Transverse colon (tissue), 3 donors: ENCODE measurements at regions not wholly inside any gene's neighbourhood (a gene's known extent, or its start where the extent isn't known, plus 50 kb on each side); places are given as distances from the start of the nearest gene placed in this dataset.

Experiments used
- CTCF ChIP-seq, 5 experiments: fragments of 200-600 bp in 3 of 5; fragments of 450-650 bp in 2 of 5; sonication (generic) in 3 of 5; IDR thresholded peaks; 1 replicate in 2 of 5; 2 replicates in 3 of 5; pipeline ENCODE4 v1.5.1; 2016 to 2017; ENCODE audit warnings: antibody characterized with exemption in 5 of 5, inconsistent platforms in 3 of 5, mild to moderate bottlenecking in 2 of 5, moderate library complexity in 1 of 5
- EP300 ChIP-seq: sonication (generic); formaldehyde crosslinking; IDR thresholded peaks from one replicate; pipeline ENCODE4 v1.6.1; 2017; ENCODE audit warnings: antibody characterized with exemption, low read depth
- POLR2A ChIP-seq: fragments of 450-650 bp; IDR thresholded peaks from one replicate; pipeline ENCODE4 v1.6.1; 2016; ENCODE audit warnings: antibody characterized with exemption, mild to moderate bottlenecking, moderate library complexity

DNA sequence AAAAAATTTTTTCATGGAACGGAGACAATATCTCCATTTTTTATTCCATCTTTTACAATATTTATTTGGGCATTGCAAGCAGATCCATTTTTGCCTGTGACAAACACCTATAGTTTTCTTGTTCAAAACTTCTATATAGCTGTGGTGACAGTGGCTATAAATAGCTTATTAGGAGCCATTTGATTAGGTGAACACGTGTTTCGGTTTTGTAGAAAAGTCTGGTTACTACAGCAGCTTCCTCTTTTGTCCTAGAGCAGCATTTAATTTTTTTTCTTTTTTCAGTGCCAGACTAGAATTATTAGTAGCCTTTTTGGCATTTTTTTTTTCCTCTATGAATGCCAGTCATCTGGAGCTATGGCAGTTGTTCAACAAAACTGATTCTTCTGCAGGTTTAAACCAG, 123.5 kb downstream of the RXFP2 start:
- no peak for TF ChIP-seq EP300
- TF ChIP-seq CTCF (IDR thresholded peaks at IDR 0.05), result no peak
- no peak for TF ChIP-seq POLR2A
